GM23338 (cell line): ENCODE measurements at regions not wholly inside any gene's neighbourhood (a gene's known extent, or its start where the extent isn't known, plus 50 kb on each side); places are given as distances from the start of the nearest gene placed in this dataset.

Experiments
- ATAC-seq: fragments of 200-7000 bp; cut with Tn5 transposase; 3 replicates; pipeline ENCODE4 v1.9.1; 2020
- DNase-seq: peaks from one replicate; pipeline ENCODE4 v3.0.0-alpha.2; 2015; ENCODE audit warnings: low spot score
- H2AFZ ChIP-seq: fragments of 200-600 bp; sonication (generic); 2 replicates; pipeline ENCODE4 v1.8.0; 2016; ENCODE audit warnings: antibody characterized with exemption, mild to moderate bottlenecking, moderate library complexity
- H3F3A ChIP-seq: fragments of 200-600 bp; sonication (generic); replicated peaks from 2 replicates; pipeline ENCODE4 v1.8.0; 2017; ENCODE audit warnings: antibody characterized with exemption, mixed run types, low read depth
- H3K27ac ChIP-seq: fragments of 200-600 bp; sonication (generic); 2 replicates; pipeline ENCODE4 v1.6.1; 2016; ENCODE audit warnings: low read depth
- H3K27me3 ChIP-seq: fragments of 200-600 bp; sonication (generic); 2 replicates; pipeline ENCODE4 v1.8.0; 2016; ENCODE audit warnings: mild to moderate bottlenecking, mixed run types, moderate library complexity; ENCODE audit not compliant: insufficient read depth
- H3K36me3 ChIP-seq: fragments of 200-600 bp; sonication (generic); 2 replicates; pipeline ENCODE4 v1.8.0; 2016; ENCODE audit warnings: mild to moderate bottlenecking; ENCODE audit not compliant: insufficient read depth
- H3K4me1 ChIP-seq: fragments of 200-600 bp; sonication (generic); 2 replicates; pipeline ENCODE4 v1.8.0; 2016; ENCODE audit warnings: mild to moderate bottlenecking, moderate library complexity; ENCODE audit not compliant: insufficient read depth
- H3K4me2 ChIP-seq: fragments of 200-600 bp; sonication (generic); 2 replicates; pipeline ENCODE4 v1.7.1; 2017; ENCODE audit warnings: mixed run types
- H3K4me3 ChIP-seq: fragments of 200-600 bp; sonication (generic); 2 replicates; pipeline ENCODE4 v1.6.1; 2016; ENCODE audit warnings: mixed run types
- H3K79me2 ChIP-seq: fragments of 200-600 bp; sonication (generic); replicated peaks from 2 replicates; pipeline ENCODE4 v1.8.0; 2017; ENCODE audit warnings: mild to moderate bottlenecking; ENCODE audit not compliant: insufficient read depth
- H3K9me2 ChIP-seq: fragments of 200-600 bp; sonication (generic); 2 replicates; pipeline ENCODE4 v1.8.0; 2017; ENCODE audit not compliant: insufficient read depth
- H4K20me1 ChIP-seq: fragments of 200-600 bp; sonication (generic); replicated peaks from 2 replicates; pipeline ENCODE4 v1.8.0; 2017; ENCODE audit warnings: mild to moderate bottlenecking; ENCODE audit not compliant: insufficient read depth
- H3K27ac Mint-ChIP-seq: 2 replicates; pipeline ENCODE4 v1.8.0; 2020; ENCODE audit warnings: inconsistent platforms, mild to moderate bottlenecking, moderate library complexity, mixed read lengths
- H3K27me3 Mint-ChIP-seq: 3 replicates; pipeline ENCODE4 v1.8.0; 2022; ENCODE audit warnings: low read depth, mild to moderate bottlenecking, moderate library complexity, mixed read lengths, inconsistent platforms; ENCODE audit not compliant: insufficient read depth, poor library complexity
- H3K36me3 Mint-ChIP-seq: 3 replicates; pipeline ENCODE4 v1.8.0; 2021; ENCODE audit warnings: low read depth, mild to moderate bottlenecking, inconsistent platforms, moderate library complexity, mixed read lengths
- H3K4me1 Mint-ChIP-seq: 3 replicates; pipeline ENCODE4 v1.8.0; 2020; ENCODE audit warnings: mild to moderate bottlenecking, inconsistent platforms, mixed read lengths
- H3K4me3 Mint-ChIP-seq: 3 replicates; pipeline ENCODE4 v1.8.0; 2021; ENCODE audit warnings: moderate library complexity, mild to moderate bottlenecking, inconsistent platforms, mixed read lengths
- H3K9me3 Mint-ChIP-seq: 3 replicates; pipeline ENCODE4 v1.8.0; 2020; ENCODE audit warnings: moderate library complexity, mild to moderate bottlenecking, inconsistent platforms, mixed read lengths
- CREB1 ChIP-seq: fragments of 250-450 bp; sonication (Bioruptor Pico); IDR thresholded peaks from 2 replicates; pipeline ENCODE4 v1.5.0; 2020; ENCODE audit warnings: low read depth, mild to moderate bottlenecking, moderate library complexity
- ETS1 ChIP-seq: IDR thresholded peaks from 2 replicates; pipeline ENCODE4 v1.6.1; 2016; ENCODE audit warnings: antibody characterized with exemption
- EZH2phosphoT487 ChIP-seq: fragments of 200-600 bp; sonication (generic); IDR thresholded peaks from one replicate; pipeline ENCODE4 v1.8.1; 2018; ENCODE audit warnings: antibody characterized with exemption; ENCODE audit not compliant: unreplicated experiment
- JUNB ChIP-seq: IDR thresholded peaks from one replicate; pipeline ENCODE4 v1.6.1; 2016; ENCODE audit warnings: antibody characterized with exemption; ENCODE audit not compliant: unreplicated experiment
- NANOG ChIP-seq: IDR thresholded peaks from 2 replicates; pipeline ENCODE4 v1.6.1; 2016; ENCODE audit warnings: antibody characterized with exemption, borderline replicate concordance
- POLR2AphosphoS5 ChIP-seq: IDR thresholded peaks from 2 replicates; pipeline ENCODE4 v1.6.1; 2016; ENCODE audit warnings: antibody characterized with exemption, low read depth
- REST ChIP-seq: IDR thresholded peaks from one replicate; pipeline ENCODE4 v1.6.1; 2018; ENCODE audit warnings: antibody characterized with exemption; ENCODE audit not compliant: unreplicated experiment
- STAT1 ChIP-seq: IDR thresholded peaks from one replicate; pipeline ENCODE4 v1.6.1; 2016; ENCODE audit warnings: antibody characterized with exemption; ENCODE audit not compliant: unreplicated experiment
- ZNF114 ChIP-seq: fragments of 250-450 bp; sonication (Bioruptor Pico); IDR thresholded peaks from 2 replicates; pipeline ENCODE4 v1.5.0; 2020; ENCODE audit warnings: mild to moderate bottlenecking, moderate library complexity
- ZNF331 ChIP-seq: fragments of 250-450 bp; sonication (Bioruptor Pico); IDR thresholded peaks from 2 replicates; pipeline ENCODE4 v1.5.0; 2020; ENCODE audit warnings: low read depth, mild to moderate bottlenecking, moderate library complexity
- ZNF462 ChIP-seq: fragments of 250-450 bp; sonication (Bioruptor Pico); IDR thresholded peaks from 2 replicates; pipeline ENCODE4 v1.5.0; 2020; ENCODE audit warnings: mild to moderate bottlenecking, moderate library complexity

GRCh38 chr5:106909716-106910115, 761.0 kb downstream of the EFNA5 start:
- Histone ChIP-seq H2AFZ (no peak overlapping the region), H3K4me1 (peaks cover 14% of the 10 kb centered on the region), H3K27me3 (no peaks in the 10 kb centered on the region), H3K27ac (no peak overlapping the region), H3K9me2 (peaks cover 3% of the 10 kb centered on the region; the same call in 1 of the 2 replicates), H3K36me3 (no peaks in the 10 kb centered on the region), H3K79me2 (no peaks in the 10 kb centered on the region), H3F3A (no peaks in the 10 kb centered on the region), H4K20me1 (no peaks in the 10 kb centered on the region), H3K4me3 (no peak overlapping the region), H3K4me2 (no peak overlapping the region)
- DNase-seq (no peak), ATAC-seq (no peak)
- Mint-ChIP-seq H3K9me3 (0 out of 3 replicates have a peak, but pooled peaks cover 3% of the 10 kb centered on the region), H3K4me3 (no peak overlapping the region), H3K4me1 (peaks cover 10% of the 10 kb centered on the region), H3K36me3 (0 out of 3 replicates have a peak, but pooled peaks cover 7% of the 10 kb centered on the region), H3K27ac (no peak overlapping the region), H3K27me3 (no peaks in the 10 kb centered on the region)
- TF ChIP-seq CREB1 (CRISPR knock-in tag) (no peak), ZNF331 (CRISPR knock-in tag) (no peak), REST (no peak), NANOG (no peak), ZNF114 (no peak), ETS1 (no peak), POLR2AphosphoS5 (no peak), ZNF462 (CRISPR knock-in tag) (no peak), EZH2phosphoT487 (no peak), JUNB (no peak), STAT1 (no peak)
